ENCODE measurements at regions not wholly inside any gene's neighbourhood (a gene's known extent, or its start where the extent isn't known, plus 50 kb on each side); places are given as distances from the start of the nearest gene placed in this dataset.

DNA sequence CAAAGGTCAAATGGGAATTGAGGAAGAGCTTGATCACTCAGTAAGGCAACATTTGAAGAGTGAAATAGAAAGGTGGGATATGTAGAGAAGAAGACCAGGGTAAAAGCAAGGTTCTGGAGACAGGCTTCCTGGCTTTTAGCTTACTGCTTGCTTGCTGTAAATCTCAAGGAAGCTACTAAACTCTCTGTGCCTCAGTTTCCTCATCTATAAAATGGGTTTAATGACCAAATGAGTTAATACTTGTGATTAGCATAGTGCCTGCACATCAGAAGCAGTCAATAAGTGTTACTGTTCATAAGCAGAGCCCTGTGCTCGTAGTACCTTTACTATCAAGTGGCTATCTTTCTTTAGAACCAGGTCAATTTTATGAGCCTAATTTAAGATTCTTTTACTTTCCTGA is 222.2 kb upstream of the ITGA4 start:
- no peaks in the 10 kb centered on the region for H3K4me1 ChIP-seq (ENCODE audit: insufficient read depth)
- no peak for DNase-seq
- intact Hi-C loops (cut with DNase I), result no loop called here
- no peak overlapping the region for H3K4me3 ChIP-seq
- H3K27me3 ChIP-seq, result no peaks in the 10 kb centered on the region
- TF ChIP-seq, protein P1, sequence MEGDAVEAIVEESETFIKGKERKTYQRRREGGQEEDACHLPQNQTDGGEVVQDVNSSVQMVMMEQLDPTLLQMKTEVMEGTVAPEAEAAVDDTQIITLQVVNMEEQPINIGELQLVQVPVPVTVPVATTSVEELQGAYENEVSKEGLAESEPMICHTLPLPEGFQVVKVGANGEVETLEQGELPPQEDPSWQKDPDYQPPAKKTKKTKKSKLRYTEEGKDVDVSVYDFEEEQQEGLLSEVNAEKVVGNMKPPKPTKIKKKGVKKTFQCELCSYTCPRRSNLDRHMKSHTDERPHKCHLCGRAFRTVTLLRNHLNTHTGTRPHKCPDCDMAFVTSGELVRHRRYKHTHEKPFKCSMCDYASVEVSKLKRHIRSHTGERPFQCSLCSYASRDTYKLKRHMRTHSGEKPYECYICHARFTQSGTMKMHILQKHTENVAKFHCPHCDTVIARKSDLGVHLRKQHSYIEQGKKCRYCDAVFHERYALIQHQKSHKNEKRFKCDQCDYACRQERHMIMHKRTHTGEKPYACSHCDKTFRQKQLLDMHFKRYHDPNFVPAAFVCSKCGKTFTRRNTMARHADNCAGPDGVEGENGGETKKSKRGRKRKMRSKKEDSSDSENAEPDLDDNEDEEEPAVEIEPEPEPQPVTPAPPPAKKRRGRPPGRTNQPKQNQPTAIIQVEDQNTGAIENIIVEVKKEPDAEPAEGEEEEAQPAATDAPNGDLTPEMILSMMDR (IDR thresholded peaks at IDR 0.05), result no peak
- TF ChIP-seq EP300 (IDR thresholded peaks at IDR 0.05) (no peak), POLR2A (IDR thresholded peaks at IDR 0.05) (no peak)
- H3K36me3 ChIP-seq, result no peaks in the 10 kb centered on the region
- H3K27ac ChIP-seq, result no peak overlapping the region
- H3K9me3 ChIP-seq, result no peaks in the 10 kb centered on the region
- 85 to 97% (median 91%) methylated on average over 1 of the region's 1 CpG for WGBS, 3 donors

DNA sequence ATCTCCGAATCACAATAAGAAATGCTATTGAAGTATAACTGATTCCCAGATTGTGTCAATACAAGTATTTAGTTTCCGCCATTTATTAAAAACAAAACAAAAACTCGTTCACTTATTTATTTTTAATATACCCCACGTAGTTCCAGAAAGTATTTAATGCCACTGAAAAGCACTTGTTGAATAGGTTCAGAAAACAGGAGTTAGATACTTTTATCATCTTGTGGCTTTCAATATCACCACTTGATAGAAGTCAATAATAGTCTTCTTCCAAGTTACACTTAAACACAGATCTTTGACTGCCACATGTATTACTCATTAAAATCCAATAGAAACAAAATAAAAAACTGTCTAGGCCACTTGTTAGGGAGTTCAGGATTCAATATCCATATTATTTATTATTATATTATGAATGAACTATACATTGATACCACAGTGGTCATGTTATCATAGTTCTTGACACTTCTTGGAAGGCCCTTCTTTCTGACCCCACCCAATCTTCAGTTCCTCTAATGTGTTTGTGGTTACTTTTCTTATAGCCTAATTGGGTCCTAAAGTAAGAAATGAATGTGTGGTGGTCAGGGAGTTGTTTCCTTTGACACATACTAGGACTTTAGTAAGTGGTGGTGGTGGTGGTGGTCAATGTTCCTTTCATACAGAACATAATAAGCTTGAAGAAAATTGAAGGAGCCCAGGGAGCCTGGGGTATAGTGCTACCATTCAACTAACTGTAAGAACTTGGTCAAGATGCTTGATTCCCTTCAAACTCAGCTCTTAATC is 221.3 kb upstream of the ITGA4 start:
- Histone ChIP-seq H3K27me3 (no peaks in the 10 kb centered on the region), H3K9me3 (no peaks in the 10 kb centered on the region), H3K27ac (no peak overlapping the region), H3K4me1 (ENCODE audit: insufficient read depth) (no peaks in the 10 kb centered on the region), H3K4me3 (no peak overlapping the region), H3K36me3 (no peaks in the 10 kb centered on the region)
- 83 to 92% (median 88%) methylated on average over 4 of the region's 4 CpGs for WGBS, 3 donors
- intact Hi-C loops (cut with DNase I), result no loop called here
- TF ChIP-seq EP300 (IDR thresholded peaks at IDR 0.05), result no peak
- TF ChIP-seq, protein P1 (IDR thresholded peaks at IDR 0.05), result no peak
- TF ChIP-seq POLR2A (IDR thresholded peaks at IDR 0.05), result no peak
- DNase-seq, result no peak

DNA sequence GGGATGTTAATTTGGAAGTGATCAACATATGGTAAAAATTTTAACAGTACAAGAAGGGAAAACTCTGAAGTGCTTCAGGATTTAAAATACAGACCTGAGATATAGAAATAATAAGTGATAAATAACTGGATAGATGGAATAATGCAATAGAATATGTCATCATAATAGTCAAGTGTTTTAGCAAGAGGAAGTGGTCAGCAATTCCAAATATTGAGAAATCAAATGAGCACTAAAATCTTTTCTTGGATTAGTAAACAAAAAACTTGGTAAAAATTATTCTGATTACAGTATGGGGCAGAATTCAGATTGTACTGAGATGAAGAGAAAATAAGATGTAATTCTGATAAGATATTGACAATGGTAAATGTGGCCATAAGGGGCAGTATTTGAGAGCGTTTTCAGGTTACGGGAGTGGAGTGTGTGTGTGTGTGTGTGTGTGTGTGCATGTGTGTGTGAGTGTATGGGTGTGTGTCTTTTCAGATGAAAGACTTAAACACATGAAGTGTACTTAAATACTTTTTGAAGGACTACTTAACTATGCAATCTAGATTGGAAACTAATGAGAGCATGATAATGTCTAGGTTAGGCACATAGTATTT is 217.9 kb upstream of the ITGA4 start:
- no peaks in the 10 kb centered on the region for H3K36me3 ChIP-seq
- H3K9me3 ChIP-seq, result no peaks in the 10 kb centered on the region
- H3K27ac ChIP-seq, result no peak overlapping the region
- WGBS, 3 donors, result 81 to 88% (median 84%) methylated on average over 2 of the region's 2 CpGs
- H3K4me1 ChIP-seq (ENCODE audit: insufficient read depth), result no peaks in the 10 kb centered on the region
- no peak for DNase-seq
- no peak for TF ChIP-seq POLR2A (IDR thresholded peaks at IDR 0.05)
- TF ChIP-seq, protein P1 (IDR thresholded peaks at IDR 0.05), result no peak
- TF ChIP-seq EP300 (IDR thresholded peaks at IDR 0.05), result no peak
- H3K4me3 ChIP-seq, result no peak overlapping the region
- intact Hi-C loops (cut with DNase I), result no loop called here
- no peaks in the 10 kb centered on the region for H3K27me3 ChIP-seq

DNA sequence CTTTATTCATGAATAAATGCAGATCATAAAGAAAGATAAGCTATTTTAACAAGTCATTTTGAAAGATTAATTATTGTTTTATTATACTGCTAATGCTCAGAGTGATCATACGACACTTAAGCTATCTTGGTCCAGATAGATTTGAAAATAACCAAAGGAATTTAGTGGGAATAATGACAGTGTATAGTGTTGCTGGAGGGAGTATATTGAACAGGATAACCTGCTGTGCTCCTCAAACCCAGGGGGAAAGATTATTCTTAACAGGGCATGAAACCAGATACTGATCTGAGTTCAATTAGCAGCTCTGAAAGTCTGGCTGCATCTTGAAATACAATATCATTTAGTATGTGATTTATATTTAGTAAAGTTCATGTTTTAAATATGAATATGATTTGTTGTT is 216.3 kb upstream of the ITGA4 start:
- no peaks in the 10 kb centered on the region for H3K9me3 ChIP-seq
- no peaks in the 10 kb centered on the region for H3K36me3 ChIP-seq
- H3K4me1 ChIP-seq (ENCODE audit: insufficient read depth), result no peaks in the 10 kb centered on the region
- no peaks in the 10 kb centered on the region for H3K27me3 ChIP-seq
- TF ChIP-seq POLR2A (IDR thresholded peaks at IDR 0.05) (no peak), EP300 (IDR thresholded peaks at IDR 0.05) (no peak)
- TF ChIP-seq, protein P1 (IDR thresholded peaks at IDR 0.05), result no peak
- no peak overlapping the region for H3K27ac ChIP-seq
- intact Hi-C loops (cut with DNase I), result no loop called here
- DNase-seq, result no peak
- no peak overlapping the region for H3K4me3 ChIP-seq
- WGBS, 3 donors, result 74 to 93% (median 85%) methylated on average over 1 of the region's 1 CpG
